SK-N-SH treated with all-trans-retinoic acid at 6 μM for 48 hours (cell line): ENCODE measurements at regions not wholly inside any gene's neighbourhood (a gene's known extent, or its start where the extent isn't known, plus 50 kb on each side); places are given as distances from the start of the nearest gene placed in this dataset.
"Not testable (repeated sequence)": the region's sequence is repeated elsewhere in the genome, so short reads cannot be mapped to it uniquely, and the experiment has no call there.

Experiments
- ATAC-seq: fragments of 200-7000 bp; cut with Tn5 transposase; 3 replicates; pipeline ENCODE4 v1.9.1; 2020; ENCODE audit warnings: mild to moderate bottlenecking, moderate library complexity
- BACH2 ChIP-seq: fragments of 250-450 bp; sonication (Bioruptor Pico); IDR thresholded peaks from 2 replicates; pipeline ENCODE4 v1.9.0; 2021; ENCODE audit warnings: mild to moderate bottlenecking, borderline replicate concordance
- CREB5 ChIP-seq: fragments of 250-450 bp; sonication (Bioruptor Pico); IDR thresholded peaks from 2 replicates; pipeline ENCODE4 v1.5.1; 2020; ENCODE audit warnings: low read depth, mild to moderate bottlenecking, moderate library complexity
- CSRNP3 ChIP-seq: fragments of 250-450 bp; sonication (Bioruptor Pico); IDR thresholded peaks from 2 replicates; pipeline ENCODE4 v1.5.1; 2021; ENCODE audit warnings: mild to moderate bottlenecking, moderate library complexity
- ESRRG ChIP-seq: fragments of 250-450 bp; sonication (Bioruptor Pico); IDR thresholded peaks from 2 replicates; pipeline ENCODE4 v1.6.1; 2021; ENCODE audit warnings: mild to moderate bottlenecking
- GLIS3 ChIP-seq: fragments of 250-450 bp; sonication (Bioruptor Pico); IDR thresholded peaks from 2 replicates; pipeline ENCODE4 v1.5.0; 2020; ENCODE audit warnings: mild to moderate bottlenecking, moderate library complexity
- ISL1 ChIP-seq: fragments of 250-450 bp; sonication (Bioruptor Pico); IDR thresholded peaks from 2 replicates; pipeline ENCODE4 v2.1.2; 2022; ENCODE audit warnings: mild to moderate bottlenecking, moderate library complexity
- OSR1 ChIP-seq: fragments of 250-450 bp; sonication (Bioruptor Pico); IDR thresholded peaks from 2 replicates; pipeline ENCODE4 v1.8.0; 2022; ENCODE audit warnings: moderate library complexity, mild to moderate bottlenecking, inconsistent platforms
- PATZ1 ChIP-seq: fragments of 250-450 bp; sonication (Bioruptor Pico); IDR thresholded peaks from 2 replicates; pipeline ENCODE4 v1.8.0; 2020; ENCODE audit warnings: mild to moderate bottlenecking, moderate library complexity, borderline replicate concordance
- POU6F1 ChIP-seq: fragments of 250-450 bp; sonication (Bioruptor Pico); IDR thresholded peaks from 2 replicates; pipeline ENCODE4 v1.8.0; 2021; ENCODE audit warnings: low read depth, mild to moderate bottlenecking, moderate library complexity, borderline replicate concordance
- PPARA ChIP-seq: fragments of 250-450 bp; sonication (Bioruptor Pico); IDR thresholded peaks from 2 replicates; pipeline ENCODE4 v1.5.0; 2020; ENCODE audit warnings: mild to moderate bottlenecking, borderline replicate concordance
- RARB ChIP-seq: fragments of 250-450 bp; sonication (Bioruptor Pico); IDR thresholded peaks from 2 replicates; pipeline ENCODE4 v1.8.0; 2021; ENCODE audit warnings: mild to moderate bottlenecking, moderate library complexity
- SNAI2 ChIP-seq: fragments of 250-450 bp; sonication (Bioruptor Pico); IDR thresholded peaks from 2 replicates; pipeline ENCODE4 v1.5.0; 2020; ENCODE audit warnings: mild to moderate bottlenecking, moderate library complexity
- TOX ChIP-seq: fragments of 250-450 bp; sonication (Bioruptor Pico); IDR thresholded peaks from 2 replicates; pipeline ENCODE4 v1.8.0; 2021; ENCODE audit warnings: mild to moderate bottlenecking, moderate library complexity, borderline replicate concordance
- TSHZ2 ChIP-seq: fragments of 250-450 bp; sonication (Bioruptor Pico); IDR thresholded peaks from 2 replicates; pipeline ENCODE4 v1.5.0; 2020; ENCODE audit warnings: mild to moderate bottlenecking, moderate library complexity
- ZC3H10 ChIP-seq: fragments of 250-450 bp; sonication (Bioruptor Pico); IDR thresholded peaks from 2 replicates; pipeline ENCODE4 v1.5.1; 2021; ENCODE audit warnings: mild to moderate bottlenecking, moderate library complexity
- ZFP3 ChIP-seq: fragments of 250-450 bp; sonication (Bioruptor Pico); IDR thresholded peaks from 2 replicates; pipeline ENCODE4 v1.5.0; 2020; ENCODE audit warnings: mild to moderate bottlenecking, moderate library complexity
- ZFP30 ChIP-seq: fragments of 450-650 bp; formaldehyde crosslinking; IDR thresholded peaks from 2 replicates; pipeline ENCODE4 v1.5.0; 2022; ENCODE audit warnings: mild to moderate bottlenecking, moderate library complexity
- ZNF565 ChIP-seq: fragments of 450-650 bp; formaldehyde crosslinking; conservative IDR thresholded peaks from 2 replicates; pipeline ENCODE4 v1.5.0; 2020; ENCODE audit warnings: low read depth, mild to moderate bottlenecking, moderate library complexity
- ZNF70 ChIP-seq: fragments of 450-650 bp; formaldehyde crosslinking; IDR thresholded peaks from 2 replicates; pipeline ENCODE4 v1.5.0; 2020; ENCODE audit warnings: mild to moderate bottlenecking, moderate library complexity
- ZNF8 ChIP-seq: fragments of 450-650 bp; formaldehyde crosslinking; IDR thresholded peaks from 2 replicates; pipeline ENCODE4 v1.5.0; 2020; ENCODE audit warnings: mild to moderate bottlenecking, moderate library complexity

GRCh38 chr9:31188496-31188895 lies 1195.9 kb upstream of the ACO1 start:
- no peak for ATAC-seq
- no peak for TF ChIP-seq BACH2 (CRISPR knock-in tag)
- no peak for TF ChIP-seq ZNF565
- no peak for TF ChIP-seq ZC3H10 (CRISPR knock-in tag)
- no peak for TF ChIP-seq TSHZ2 (CRISPR knock-in tag)
- TF ChIP-seq GLIS3, result no peak
- no peak for TF ChIP-seq PATZ1 (CRISPR knock-in tag)
- no peak for TF ChIP-seq ESRRG (CRISPR knock-in tag)
- no peak for TF ChIP-seq ZNF70 (CRISPR knock-in tag)
- no peak for TF ChIP-seq CSRNP3 (CRISPR knock-in tag)
- no peak for TF ChIP-seq SNAI2 (CRISPR knock-in tag)
- no peak for TF ChIP-seq RARB (CRISPR knock-in tag)
- no peak for TF ChIP-seq ZFP30 (CRISPR knock-in tag)
- TF ChIP-seq ZNF8 (CRISPR knock-in tag), result no peak
- no peak for TF ChIP-seq OSR1 (CRISPR knock-in tag)
- TF ChIP-seq ISL1 (CRISPR knock-in tag), result no peak
- TF ChIP-seq POU6F1 (CRISPR knock-in tag), result no peak
- no peak for TF ChIP-seq CREB5 (CRISPR knock-in tag)
- no peak for TF ChIP-seq PPARA
- TF ChIP-seq TOX, result no peak
- TF ChIP-seq ZFP3, result no peak

GRCh38 chr9:31210978-31211570 lies 1173.4 kb upstream of the ACO1 start:
- ATAC-seq, result no peak
- TF ChIP-seq GLIS3, result no peak
- no peak for TF ChIP-seq CREB5 (CRISPR knock-in tag)
- no peak for TF ChIP-seq ISL1 (CRISPR knock-in tag)
- no peak for TF ChIP-seq PATZ1 (CRISPR knock-in tag)
- TF ChIP-seq ZC3H10 (CRISPR knock-in tag), result no peak
- no peak for TF ChIP-seq ZNF8 (CRISPR knock-in tag)

- ATAC-seq, result not testable (repeated sequence)
These were observed 1154.5 kb upstream of the ACO1 start for GRCh38 chr9:31229976-31230375.
